Glomerular visceral epithelial cell (primary cell): ENCODE measurements at regions not wholly inside any gene's neighbourhood (a gene's known extent, or its start where the extent isn't known, plus 50 kb on each side); places are given as distances from the start of the nearest gene placed in this dataset.
"Not testable (repeated sequence)": the region's sequence is repeated elsewhere in the genome, so short reads cannot be mapped to it uniquely, and the experiment has no call there.

Source experiments
- DNase-seq: peaks from one replicate; pipeline ENCODE4 v3.0.0-alpha.2; 2016; ENCODE audit errors: extremely low spot score

- DNase-seq, result no peak
Observed at GRCh38 chr22:27057717-27058116, 400.3 kb downstream of the MIAT start.

GRCh38 chr22:27060190-27060589, 402.8 kb downstream of the MIAT start:
- DNase-seq, result no peak

GRCh38 chr22:27062910-27063309, 405.5 kb downstream of the MIAT start:
- no peak for DNase-seq

GRCh38 chr22:27063406-27063805, 406.0 kb downstream of the MIAT start:
- DNase-seq, result no peak

- no peak for DNase-seq
Observed at GRCh38 chr22:27063841-27064240, 406.5 kb downstream of the MIAT start.

- no peak for DNase-seq
Observed at GRCh38 chr22:27064386-27064785, 407.0 kb downstream of the MIAT start.

- DNase-seq, result no peak
Observed at GRCh38 chr22:27065279-27065678, 407.9 kb downstream of the MIAT start.

- no peak for DNase-seq
Observed at GRCh38 chr22:27066856-27067255, 409.5 kb downstream of the MIAT start.

- no peak for DNase-seq
Observed at GRCh38 chr22:27068121-27068520, 410.7 kb downstream of the MIAT start.

- no peak for DNase-seq
Observed at GRCh38 chr22:27070594-27070993, 413.2 kb downstream of the MIAT start.

- DNase-seq, result peak; percentile 41
Observed at GRCh38 chr22:27073601-27074425, 416.4 kb downstream of the MIAT start.

GRCh38 chr22:27075028-27075678, 417.8 kb downstream of the MIAT start:
- DNase-seq, result no peak

GRCh38 chr22:27075891-27076290, 418.5 kb downstream of the MIAT start:
- DNase-seq, result no peak

- DNase-seq, result not testable (repeated sequence)
Observed at GRCh38 chr22:27078064-27078463, 420.7 kb downstream of the MIAT start.

GRCh38 chr22:27080036-27080578, 422.7 kb downstream of the MIAT start:
- DNase-seq, result no peak

- DNase-seq, result no peak
Observed at GRCh38 chr22:27080863-27081262, 423.5 kb downstream of the MIAT start.

GRCh38 chr22:27083610-27084009, 426.2 kb downstream of the MIAT start:
- no peak for DNase-seq

GRCh38 chr22:27084130-27084529, 426.7 kb downstream of the MIAT start:
- no peak for DNase-seq

GRCh38 chr22:27086080-27087044, 429.0 kb downstream of the MIAT start:
- DNase-seq, result no peak

GRCh38 chr22:27087051-27087450, 429.7 kb downstream of the MIAT start:
- DNase-seq, result no peak

- peak; percentile 59 for DNase-seq
Observed at GRCh38 chr22:27088026-27088425, 430.6 kb downstream of the MIAT start.

GRCh38 chr22:27089264-27089663, 431.9 kb downstream of the MIAT start:
- no peak for DNase-seq
